GM12878 (cell line): ENCODE measurements at regions not wholly inside any gene's neighbourhood (a gene's known extent, or its start where the extent isn't known, plus 50 kb on each side); places are given as distances from the start of the nearest gene placed in this dataset.
A peak's percentile ranks its signal among the peaks of the same experiment; 100 is the strongest.

ENCODE experiments used
- ATAC-seq: fragments of 200-7000 bp; cut with Tn5 transposase; 3 replicates; pipeline ENCODE4 v1.9.1; 2020; ENCODE audit warnings: mild to moderate bottlenecking, moderate library complexity
- BruUV-seq: library from RNA; stranded (reverse); fragments of 400-500 nt; replicated peaks from 2 replicates; lab custom pipeline; 2021; lab: Mats Ljungman, UMichigan
- CTCF ChIA-PET: fragments of 300-600 bp; sonication (Branson Sonifier 250); formaldehyde crosslinking; extraction: SDS; loops from one replicate; lab custom pipeline; 2021; ENCODE audit warnings: inconsistent platforms; lab: Yijun Ruan, JAX
- POLR2A ChIA-PET: fragments of 350-600 bp; formaldehyde crosslinking; extraction: SDS; loops from one replicate; lab custom pipeline; 2021; ENCODE audit warnings: inconsistent platforms; lab: Charles Lee
- RAD21 ChIA-PET: fragments of 300-600 bp; sonication (Branson Sonifier 250); formaldehyde crosslinking; loops from one replicate; lab custom pipeline; 2023; ENCODE audit warnings: antibody characterized with exemption; ENCODE audit not compliant: unreplicated experiment; lab: Charles Lee
- SMC1A ChIA-PET: fragments of 300-600 bp; sonication (Branson Sonifier 250); formaldehyde crosslinking; loops from one replicate; lab custom pipeline; 2023; ENCODE audit not compliant: unreplicated experiment, uncharacterized antibody; lab: Charles Lee
- DNase-seq: peaks from one replicate; pipeline ENCODE4 v3.0.0-alpha.2; 2011; ENCODE audit warnings: low read depth, low spot score
- FAIRE-seq: peaks from 3 replicates; lab custom pipeline; 2011; peaks lifted over from hg19 to GRCh38; lab: Jason Lieb, UNC
- H2AFZ ChIP-seq: 2 replicates; pipeline ENCODE4 v1.6.0; 2011; ENCODE audit warnings: low read depth, low read length, control low read depth; ENCODE audit not compliant: control insufficient read depth
- H3K27ac ChIP-seq: 2 replicates; pipeline ENCODE4 v1.5.1; 2011; ENCODE audit warnings: control low read depth; ENCODE audit not compliant: control insufficient read depth, insufficient read depth
- H3K27me3 ChIP-seq, 2 experiments: replicated peaks in 1 of 2; 2 replicates each; pipeline versions ENCODE4 v1.6.0 to v1.6.1; 2011; ENCODE audit warnings: low read length in 1 of 2; ENCODE audit not compliant: control insufficient read depth in 2 of 2, insufficient read depth in 2 of 2
- H3K36me3 ChIP-seq, 2 experiments: 2 replicates each; pipeline ENCODE4 v1.5.1; 2011; ENCODE audit warnings: low read length in 1 of 2; ENCODE audit not compliant: control insufficient read depth in 2 of 2, insufficient read depth in 2 of 2
- H3K4me1 ChIP-seq: 2 replicates; pipeline ENCODE4 v1.6.1; 2011; ENCODE audit warnings: mild to moderate bottlenecking, low read length, moderate library complexity, mixed read lengths; ENCODE audit not compliant: control insufficient read depth, insufficient read depth
- H3K4me2 ChIP-seq: 2 replicates; pipeline ENCODE4 v1.6.0; 2011; ENCODE audit warnings: control low read depth; ENCODE audit not compliant: control insufficient read depth, insufficient read depth
- H3K4me3 ChIP-seq: fragments of 200-600 bp; sonication (generic); 2 replicates; pipeline ENCODE4 v1.5.1; 2016
- H3K79me2 ChIP-seq: 2 replicates; pipeline ENCODE4 v1.6.0; 2011; ENCODE audit warnings: low read length; ENCODE audit not compliant: control insufficient read depth, insufficient read depth
- H3K9ac ChIP-seq: 2 replicates; pipeline ENCODE4 v1.8.0; 2011; ENCODE audit warnings: low read length, control low read depth, mixed read lengths; ENCODE audit not compliant: control insufficient read depth, insufficient read depth
- H3K9me3 ChIP-seq: replicated peaks from 3 replicates; pipeline ENCODE4 v1.5.1; 2011; ENCODE audit warnings: mild to moderate bottlenecking, low read length; ENCODE audit not compliant: control insufficient read depth, insufficient read depth
- H4K20me1 ChIP-seq: 2 replicates; pipeline ENCODE4 v1.6.0; 2011; ENCODE audit not compliant: control insufficient read depth, insufficient read depth
- EGR1 ChIP-seq, 2 experiments: IDR thresholded peaks; 1 replicate in 1 of 2; 2 replicates in 1 of 2; pipeline ENCODE4 v1.6.1; 2011 to 2012; ENCODE audit warnings: low read depth in 2 of 2, low read length in 2 of 2, borderline replicate concordance in 1 of 2, mild to moderate bottlenecking in 1 of 2, moderate library complexity in 1 of 2
- KDM1A ChIP-seq: fragments of 200-600 bp; sonication (generic); IDR thresholded peaks from 2 replicates; pipeline ENCODE4 v1.6.1; 2016; ENCODE audit warnings: borderline replicate concordance
- RAD21 ChIP-seq: IDR thresholded peaks from 2 replicates; pipeline ENCODE4 v1.6.1; 2011; ENCODE audit warnings: mild to moderate bottlenecking, low read depth, low read length, moderate library complexity; ENCODE audit not compliant: insufficient read depth
- SMC3 ChIP-seq: IDR thresholded peaks from 2 replicates; pipeline ENCODE4 v1.6.1; 2011; ENCODE audit warnings: low read length, improper control_type of control experiment, borderline replicate concordance
- SRF ChIP-seq, 2 experiments: IDR thresholded peaks; 2 replicates each; pipeline ENCODE4 v1.6.1; 2011; ENCODE audit warnings: low read depth in 2 of 2, low read length in 2 of 2, mild to moderate bottlenecking in 1 of 2, moderate library complexity in 1 of 2
- TARDBP ChIP-seq: IDR thresholded peaks from 2 replicates; pipeline ENCODE4 v1.6.1; 2016; ENCODE audit warnings: borderline replicate concordance
- WGBS: methylation state at CpG from one replicate; pipeline ENCODE4 v1.1.6; 2016; ENCODE audit warnings: low lambda C conversion rate; ENCODE audit not compliant: insufficient replicate concordance, insufficient coverage; ENCODE audit errors: missing lambda C conversion rate; 5-methylcytosine and 5-hydroxymethylcytosine counted together
- in situ Hi-C: fragments of 300-500 bp; cut with MboI; formaldehyde crosslinking; loops from 9 replicates; pipeline ENCODE4 v1.14.3; 2018; ENCODE audit warnings: mixed read lengths
- intact Hi-C: fragments of 100-400 bp; cut with micrococcal nuclease; formaldehyde crosslinking; loops from one replicate; pipeline ENCODE4 v1.14.2; 2022; ENCODE audit not compliant: unreplicated experiment
- TF ChIP-seq, protein P1 (sequence below): IDR thresholded peaks from 2 replicates; pipeline ENCODE4 v1.6.1; 2011; ENCODE audit warnings: low read depth, mild to moderate bottlenecking, low read length, moderate library complexity, borderline replicate concordance; ENCODE audit errors: extremely low read depth
- TF ChIP-seq, protein P2 (sequence below), 3 experiments: IDR thresholded peaks in 2 of 3; conservative IDR thresholded peaks in 1 of 3; 2 replicates each; pipeline ENCODE4 v1.5.1; 2011; ENCODE audit warnings: low read depth in 3 of 3, low read length in 3 of 3, mild to moderate bottlenecking in 3 of 3, control low read depth in 2 of 3, moderate library complexity in 2 of 3, inconsistent platforms in 1 of 3, mixed read lengths in 1 of 3; ENCODE audit not compliant: control insufficient read depth in 2 of 3, insufficient read depth in 1 of 3; ENCODE audit errors: extremely low read depth in 1 of 3

DNA sequence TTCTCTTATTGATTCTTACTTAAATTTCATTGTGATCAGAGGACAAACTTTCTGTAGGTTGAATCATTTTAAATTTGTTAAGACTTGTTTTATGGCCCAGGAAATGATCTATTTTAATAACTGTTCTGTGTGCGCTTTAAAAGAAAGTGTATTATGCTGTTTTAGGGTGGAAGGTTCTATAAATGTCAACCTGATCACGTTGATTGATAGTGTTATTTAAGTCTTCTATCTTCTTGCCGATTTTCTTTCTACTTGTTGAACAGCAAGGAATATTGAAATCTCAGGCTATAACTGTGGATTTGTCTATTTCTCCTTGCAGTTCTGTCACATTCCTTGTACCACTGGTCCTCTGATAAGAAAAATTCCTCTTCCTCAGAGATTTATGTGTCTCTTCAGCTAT lies 112.7 kb downstream of the TANC2 start:
- 38% methylated on average over 3 of the region's 3 CpGs for WGBS
- no peaks in the 10 kb centered on the region for H4K20me1 ChIP-seq
- no peak overlapping the region for H3K4me3 ChIP-seq
- TF ChIP-seq KDM1A, result no peak
- TF ChIP-seq TARDBP, result no peak
- no peak for TF ChIP-seq SRF (IDR thresholded peaks at IDR 0.05; ENCODE audit: low read depth in 2 of 2, low read length in 2 of 2)
- TF ChIP-seq, protein P1, sequence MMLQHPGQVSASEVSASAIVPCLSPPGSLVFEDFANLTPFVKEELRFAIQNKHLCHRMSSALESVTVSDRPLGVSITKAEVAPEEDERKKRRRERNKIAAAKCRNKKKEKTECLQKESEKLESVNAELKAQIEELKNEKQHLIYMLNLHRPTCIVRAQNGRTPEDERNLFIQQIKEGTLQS, result no peak
- no peaks in the 10 kb centered on the region for H3K79me2 ChIP-seq
- intact Hi-C loops (no loop called here), in situ Hi-C loops (no loop called here)
- H3K9me3 ChIP-seq, result no peaks in the 10 kb centered on the region
- no peak for ATAC-seq
- CTCF ChIA-PET, result no interaction called here
- no TSS peak for BruUV-seq
- SMC1A ChIA-PET, result interaction anchor here (1.1 kb wide), 1 partner anchor 328 kb away, joined by 4 read pairs; no protein-coding TSS in a partner anchor
- H3K9ac ChIP-seq, result no peak overlapping the region
- H3K36me3 ChIP-seq, result no peaks in the 10 kb centered on the region
- H2AFZ ChIP-seq, result no peak overlapping the region
- no peak overlapping the region for H3K27ac ChIP-seq
- FAIRE-seq, result no peak
- H3K4me2 ChIP-seq, result no peak overlapping the region
- RAD21 ChIA-PET, result no interaction called here
- POLR2A ChIA-PET, result no interaction called here
- H3K27me3 ChIP-seq, result no peaks in the 10 kb centered on the region
- no peaks in the 10 kb centered on the region for H3K4me1 ChIP-seq
- DNase-seq, result no peak

- no peak overlapping the region for H2AFZ ChIP-seq
Observed at GRCh38 chr17:63082273-63082861, 116.3 kb downstream of the TANC2 start.

More at GRCh38 chr17:63082273-63082861, 116.3 kb downstream of the TANC2 start:
- H3K4me1 ChIP-seq, result no peaks in the 10 kb centered on the region
- DNase-seq (no peak), FAIRE-seq (no peak), ATAC-seq (no peak)
- no peak overlapping the region for H3K27ac ChIP-seq
- no peak overlapping the region for H3K4me3 ChIP-seq
- RAD21 ChIA-PET, result interaction anchor here (2.4 kb wide), 1 partner anchor 325 kb away, joined by 16 read pairs; no protein-coding TSS in a partner anchor
- H3K79me2 ChIP-seq, result no peaks in the 10 kb centered on the region
- no peak overlapping the region for H3K4me2 ChIP-seq
- H3K9me3 ChIP-seq, result no peaks in the 10 kb centered on the region
- intact Hi-C loops, result loop anchor here (1.0 kb wide), 1 partner anchor 324 kb away; no protein-coding TSS in a partner anchor
- H3K27me3 ChIP-seq, result no peaks in the 10 kb centered on the region
- WGBS, result 54% methylated on average over 2 of the region's 2 CpGs
- no peaks in the 10 kb centered on the region for H3K36me3 ChIP-seq
- CTCF ChIA-PET, result interaction anchor here (0.6 to 5.0 kb wide), 9 partner anchors 9 to 530 kb away, joined by 3 to 41 read pairs (median 3); no protein-coding TSS in a partner anchor
- BruUV-seq, result no TSS peak
- POLR2A ChIA-PET, result no interaction called here
- TF ChIP-seq EGR1 (IDR thresholded peaks at IDR 0.05; ENCODE audit: borderline replicate concordance in 1 of 2, low read depth in 2 of 2, low read length in 2 of 2), result no peak
- TF ChIP-seq, protein P2, sequence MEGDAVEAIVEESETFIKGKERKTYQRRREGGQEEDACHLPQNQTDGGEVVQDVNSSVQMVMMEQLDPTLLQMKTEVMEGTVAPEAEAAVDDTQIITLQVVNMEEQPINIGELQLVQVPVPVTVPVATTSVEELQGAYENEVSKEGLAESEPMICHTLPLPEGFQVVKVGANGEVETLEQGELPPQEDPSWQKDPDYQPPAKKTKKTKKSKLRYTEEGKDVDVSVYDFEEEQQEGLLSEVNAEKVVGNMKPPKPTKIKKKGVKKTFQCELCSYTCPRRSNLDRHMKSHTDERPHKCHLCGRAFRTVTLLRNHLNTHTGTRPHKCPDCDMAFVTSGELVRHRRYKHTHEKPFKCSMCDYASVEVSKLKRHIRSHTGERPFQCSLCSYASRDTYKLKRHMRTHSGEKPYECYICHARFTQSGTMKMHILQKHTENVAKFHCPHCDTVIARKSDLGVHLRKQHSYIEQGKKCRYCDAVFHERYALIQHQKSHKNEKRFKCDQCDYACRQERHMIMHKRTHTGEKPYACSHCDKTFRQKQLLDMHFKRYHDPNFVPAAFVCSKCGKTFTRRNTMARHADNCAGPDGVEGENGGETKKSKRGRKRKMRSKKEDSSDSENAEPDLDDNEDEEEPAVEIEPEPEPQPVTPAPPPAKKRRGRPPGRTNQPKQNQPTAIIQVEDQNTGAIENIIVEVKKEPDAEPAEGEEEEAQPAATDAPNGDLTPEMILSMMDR (IDR thresholded peaks at IDR 0.05 in 2 of 3, conservative IDR thresholded peaks at IDR 0.05 in 1 of 3; ENCODE audit: control insufficient read depth in 2 of 3, extremely low read depth in 1 of 3, insufficient read depth in 1 of 3, low read depth in 3 of 3, low read length in 3 of 3), result peak; percentile 13 to 36 (median 16); a peak in 2 of 6 replicates
- TF ChIP-seq SMC3, result peak; percentile 32; the same call in 1 of the 2 replicates
- TF ChIP-seq RAD21, result peak; percentile 53
- H4K20me1 ChIP-seq, result no peaks in the 10 kb centered on the region
- SMC1A ChIA-PET, result interaction anchor here (0.6 to 2.2 kb wide), 2 partner anchors 324 to 671 kb away, joined by 3 to 15 read pairs; no protein-coding TSS in a partner anchor
- in situ Hi-C loops, result loop anchor here (5.0 kb wide), 1 partner anchor 325 kb away; no protein-coding TSS in a partner anchor
- no peak overlapping the region for H3K9ac ChIP-seq
